ENCODE measurements at regions not wholly inside any gene's neighbourhood (a gene's known extent, or its start where the extent isn't known, plus 50 kb on each side); places are given as distances from the start of the nearest gene placed in this dataset.

GRCh38 chr21:35412231-35412630 is 363.1 kb upstream of the RUNX1 start:
- Histone ChIP-seq H3K4me1 (no peaks in the 10 kb centered on the region), H3K27ac (no peak overlapping the region), H3K9me3 (no peaks in the 10 kb centered on the region), H3K27me3 (no peaks in the 10 kb centered on the region), H3K36me3 (no peaks in the 10 kb centered on the region), H3K4me3 (no peak overlapping the region)
- no peak for DNase-seq (ENCODE audit: low spot score in 2 of 2)
- no peak for TF ChIP-seq CTCF (IDR thresholded peaks at IDR 0.05)
- TF ChIP-seq POLR2AphosphoS5 (IDR thresholded peaks at IDR 0.05), result no peak
- TF ChIP-seq EP300 (IDR thresholded peaks at IDR 0.05), result no peak
- TF ChIP-seq POLR2A (IDR thresholded peaks at IDR 0.05), result no peak
- WGBS, result 96% methylated on average over 3 of the region's 3 CpGs

GRCh38 chr21:35411434-35411833 is 362.3 kb upstream of the RUNX1 start:
- Histone ChIP-seq H3K27ac (no peak overlapping the region), H3K27me3 (no peaks in the 10 kb centered on the region), H3K4me1 (no peaks in the 10 kb centered on the region), H3K4me3 (no peak overlapping the region), H3K9me3 (no peaks in the 10 kb centered on the region), H3K36me3 (no peaks in the 10 kb centered on the region)
- no peak for TF ChIP-seq EP300 (IDR thresholded peaks at IDR 0.05)
- TF ChIP-seq CTCF (IDR thresholded peaks at IDR 0.05), result no peak
- TF ChIP-seq POLR2A (IDR thresholded peaks at IDR 0.05), result no peak
- no peak for TF ChIP-seq POLR2AphosphoS5 (IDR thresholded peaks at IDR 0.05)
- WGBS, result 91% methylated on average over 11 of the region's 11 CpGs
- DNase-seq (ENCODE audit: low spot score in 2 of 2), result no peak

GRCh38 chr21:35410656-35411055 is 361.6 kb upstream of the RUNX1 start:
- H3K9me3 ChIP-seq, result no peaks in the 10 kb centered on the region
- H3K4me1 ChIP-seq, result no peaks in the 10 kb centered on the region
- H3K4me3 ChIP-seq, result no peak overlapping the region
- WGBS, result 96% methylated on average over 1 of the region's 1 CpG
- H3K27me3 ChIP-seq, result no peaks in the 10 kb centered on the region
- no peak overlapping the region for H3K27ac ChIP-seq
- no peak for TF ChIP-seq POLR2A (IDR thresholded peaks at IDR 0.05)
- TF ChIP-seq CTCF (IDR thresholded peaks at IDR 0.05), result no peak
- DNase-seq (ENCODE audit: low spot score in 2 of 2), result no peak
- H3K36me3 ChIP-seq, result no peaks in the 10 kb centered on the region

GRCh38 chr21:35410123-35410522 is 361.0 kb upstream of the RUNX1 start:
- DNase-seq (ENCODE audit: low spot score in 2 of 2), result no peak
- no peaks in the 10 kb centered on the region for H3K36me3 ChIP-seq
- H3K27me3 ChIP-seq, result no peaks in the 10 kb centered on the region
- 84% methylated on average over 1 of the region's 1 CpG for WGBS
- H3K4me3 ChIP-seq, result no peak overlapping the region
- no peaks in the 10 kb centered on the region for H3K4me1 ChIP-seq
- no peak overlapping the region for H3K27ac ChIP-seq
- no peaks in the 10 kb centered on the region for H3K9me3 ChIP-seq
- TF ChIP-seq POLR2AphosphoS5 (IDR thresholded peaks at IDR 0.05) (no peak), POLR2A (IDR thresholded peaks at IDR 0.05) (no peak), EP300 (IDR thresholded peaks at IDR 0.05) (no peak), CTCF (IDR thresholded peaks at IDR 0.05) (no peak)

GRCh38 chr21:35408401-35408800 is 359.3 kb upstream of the RUNX1 start:
- no peaks in the 10 kb centered on the region for H3K4me1 ChIP-seq
- no peak overlapping the region for H3K27ac ChIP-seq
- WGBS, result 34% methylated on average over 2 of the region's 2 CpGs
- no peaks in the 10 kb centered on the region for H3K9me3 ChIP-seq
- H3K36me3 ChIP-seq, result no peaks in the 10 kb centered on the region
- no peak for DNase-seq (ENCODE audit: low spot score in 2 of 2)
- H3K4me3 ChIP-seq, result no peak overlapping the region
- H3K27me3 ChIP-seq, result no peaks in the 10 kb centered on the region
- TF ChIP-seq EP300 (IDR thresholded peaks at IDR 0.05) (no peak), POLR2A (IDR thresholded peaks at IDR 0.05) (no peak), POLR2AphosphoS5 (IDR thresholded peaks at IDR 0.05) (no peak), CTCF (IDR thresholded peaks at IDR 0.05) (no peak)

All from suprapubic skin (tissue), 4 donors.